GM23338 (cell line): ENCODE measurements at regions not wholly inside any gene's neighbourhood (a gene's known extent, or its start where the extent isn't known, plus 50 kb on each side); places are given as distances from the start of the nearest gene placed in this dataset.

Source experiments
- ATAC-seq: fragments of 200-7000 bp; cut with Tn5 transposase; 3 replicates; pipeline ENCODE4 v1.9.1; 2020
- DNase-seq: peaks from one replicate; pipeline ENCODE4 v3.0.0-alpha.2; 2015; ENCODE audit warnings: low spot score
- H2AFZ ChIP-seq: fragments of 200-600 bp; sonication (generic); 2 replicates; pipeline ENCODE4 v1.8.0; 2016; ENCODE audit warnings: antibody characterized with exemption, mild to moderate bottlenecking, moderate library complexity
- H3F3A ChIP-seq: fragments of 200-600 bp; sonication (generic); replicated peaks from 2 replicates; pipeline ENCODE4 v1.8.0; 2017; ENCODE audit warnings: antibody characterized with exemption, mixed run types, low read depth
- H3K27ac ChIP-seq: fragments of 200-600 bp; sonication (generic); 2 replicates; pipeline ENCODE4 v1.6.1; 2016; ENCODE audit warnings: low read depth
- H3K27me3 ChIP-seq: fragments of 200-600 bp; sonication (generic); 2 replicates; pipeline ENCODE4 v1.8.0; 2016; ENCODE audit warnings: mild to moderate bottlenecking, mixed run types, moderate library complexity; ENCODE audit not compliant: insufficient read depth
- H3K36me3 ChIP-seq: fragments of 200-600 bp; sonication (generic); 2 replicates; pipeline ENCODE4 v1.8.0; 2016; ENCODE audit warnings: mild to moderate bottlenecking; ENCODE audit not compliant: insufficient read depth
- H3K4me1 ChIP-seq: fragments of 200-600 bp; sonication (generic); 2 replicates; pipeline ENCODE4 v1.8.0; 2016; ENCODE audit warnings: mild to moderate bottlenecking, moderate library complexity; ENCODE audit not compliant: insufficient read depth
- H3K4me2 ChIP-seq: fragments of 200-600 bp; sonication (generic); 2 replicates; pipeline ENCODE4 v1.7.1; 2017; ENCODE audit warnings: mixed run types
- H3K4me3 ChIP-seq: fragments of 200-600 bp; sonication (generic); 2 replicates; pipeline ENCODE4 v1.6.1; 2016; ENCODE audit warnings: mixed run types
- H3K79me2 ChIP-seq: fragments of 200-600 bp; sonication (generic); replicated peaks from 2 replicates; pipeline ENCODE4 v1.8.0; 2017; ENCODE audit warnings: mild to moderate bottlenecking; ENCODE audit not compliant: insufficient read depth
- H3K9me2 ChIP-seq: fragments of 200-600 bp; sonication (generic); 2 replicates; pipeline ENCODE4 v1.8.0; 2017; ENCODE audit not compliant: insufficient read depth
- H4K20me1 ChIP-seq: fragments of 200-600 bp; sonication (generic); replicated peaks from 2 replicates; pipeline ENCODE4 v1.8.0; 2017; ENCODE audit warnings: mild to moderate bottlenecking; ENCODE audit not compliant: insufficient read depth
- H3K27ac Mint-ChIP-seq: 2 replicates; pipeline ENCODE4 v1.8.0; 2020; ENCODE audit warnings: inconsistent platforms, mild to moderate bottlenecking, moderate library complexity, mixed read lengths
- H3K27me3 Mint-ChIP-seq: 3 replicates; pipeline ENCODE4 v1.8.0; 2022; ENCODE audit warnings: low read depth, mild to moderate bottlenecking, moderate library complexity, mixed read lengths, inconsistent platforms; ENCODE audit not compliant: insufficient read depth, poor library complexity
- H3K36me3 Mint-ChIP-seq: 3 replicates; pipeline ENCODE4 v1.8.0; 2021; ENCODE audit warnings: low read depth, mild to moderate bottlenecking, inconsistent platforms, moderate library complexity, mixed read lengths
- H3K4me1 Mint-ChIP-seq: 3 replicates; pipeline ENCODE4 v1.8.0; 2020; ENCODE audit warnings: mild to moderate bottlenecking, inconsistent platforms, mixed read lengths
- H3K4me3 Mint-ChIP-seq: 3 replicates; pipeline ENCODE4 v1.8.0; 2021; ENCODE audit warnings: moderate library complexity, mild to moderate bottlenecking, inconsistent platforms, mixed read lengths
- H3K9me3 Mint-ChIP-seq: 3 replicates; pipeline ENCODE4 v1.8.0; 2020; ENCODE audit warnings: moderate library complexity, mild to moderate bottlenecking, inconsistent platforms, mixed read lengths
- CREB1 ChIP-seq: fragments of 250-450 bp; sonication (Bioruptor Pico); IDR thresholded peaks from 2 replicates; pipeline ENCODE4 v1.5.0; 2020; ENCODE audit warnings: low read depth, mild to moderate bottlenecking, moderate library complexity
- EZH2phosphoT487 ChIP-seq: fragments of 200-600 bp; sonication (generic); IDR thresholded peaks from one replicate; pipeline ENCODE4 v1.8.1; 2018; ENCODE audit warnings: antibody characterized with exemption; ENCODE audit not compliant: unreplicated experiment
- JUNB ChIP-seq: IDR thresholded peaks from one replicate; pipeline ENCODE4 v1.6.1; 2016; ENCODE audit warnings: antibody characterized with exemption; ENCODE audit not compliant: unreplicated experiment
- NANOG ChIP-seq: IDR thresholded peaks from 2 replicates; pipeline ENCODE4 v1.6.1; 2016; ENCODE audit warnings: antibody characterized with exemption, borderline replicate concordance
- POLR2AphosphoS5 ChIP-seq: IDR thresholded peaks from 2 replicates; pipeline ENCODE4 v1.6.1; 2016; ENCODE audit warnings: antibody characterized with exemption, low read depth
- STAT1 ChIP-seq: IDR thresholded peaks from one replicate; pipeline ENCODE4 v1.6.1; 2016; ENCODE audit warnings: antibody characterized with exemption; ENCODE audit not compliant: unreplicated experiment
- ZNF114 ChIP-seq: fragments of 250-450 bp; sonication (Bioruptor Pico); IDR thresholded peaks from 2 replicates; pipeline ENCODE4 v1.5.0; 2020; ENCODE audit warnings: mild to moderate bottlenecking, moderate library complexity
- ZNF331 ChIP-seq: fragments of 250-450 bp; sonication (Bioruptor Pico); IDR thresholded peaks from 2 replicates; pipeline ENCODE4 v1.5.0; 2020; ENCODE audit warnings: low read depth, mild to moderate bottlenecking, moderate library complexity
- TF ChIP-seq, protein P1 (sequence below): fragments of 250-450 bp; sonication (Bioruptor Pico); IDR thresholded peaks from 2 replicates; pipeline ENCODE4 v1.5.0; 2020; ENCODE audit warnings: mild to moderate bottlenecking, moderate library complexity
- TF ChIP-seq, protein P2 (sequence below): IDR thresholded peaks from 2 replicates; pipeline ENCODE4 v1.6.1; 2016; ENCODE audit warnings: antibody characterized with exemption
- TF ChIP-seq, protein P3 (sequence below): IDR thresholded peaks from one replicate; pipeline ENCODE4 v1.6.1; 2018; ENCODE audit warnings: antibody characterized with exemption; ENCODE audit not compliant: unreplicated experiment

DNA sequence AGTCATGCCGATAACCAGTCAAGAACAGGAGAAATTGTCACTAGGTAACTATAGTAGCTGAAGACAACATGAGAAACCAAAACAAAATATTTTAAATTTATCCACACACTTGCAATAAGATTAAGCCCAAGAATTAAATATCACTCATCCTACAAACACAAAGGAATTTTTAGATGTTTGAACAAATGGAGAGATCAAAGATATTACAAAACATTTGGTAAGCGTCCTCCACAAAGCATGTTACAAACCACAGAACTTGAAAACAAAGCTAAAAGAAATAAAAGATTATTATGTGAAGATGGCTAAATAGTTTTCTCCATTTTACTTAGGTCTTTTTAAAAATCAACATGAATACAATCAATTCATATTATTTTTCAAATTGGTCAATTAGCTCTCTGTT, 631.9 kb upstream of the INTU start (continued):
- TF ChIP-seq, protein P1, sequence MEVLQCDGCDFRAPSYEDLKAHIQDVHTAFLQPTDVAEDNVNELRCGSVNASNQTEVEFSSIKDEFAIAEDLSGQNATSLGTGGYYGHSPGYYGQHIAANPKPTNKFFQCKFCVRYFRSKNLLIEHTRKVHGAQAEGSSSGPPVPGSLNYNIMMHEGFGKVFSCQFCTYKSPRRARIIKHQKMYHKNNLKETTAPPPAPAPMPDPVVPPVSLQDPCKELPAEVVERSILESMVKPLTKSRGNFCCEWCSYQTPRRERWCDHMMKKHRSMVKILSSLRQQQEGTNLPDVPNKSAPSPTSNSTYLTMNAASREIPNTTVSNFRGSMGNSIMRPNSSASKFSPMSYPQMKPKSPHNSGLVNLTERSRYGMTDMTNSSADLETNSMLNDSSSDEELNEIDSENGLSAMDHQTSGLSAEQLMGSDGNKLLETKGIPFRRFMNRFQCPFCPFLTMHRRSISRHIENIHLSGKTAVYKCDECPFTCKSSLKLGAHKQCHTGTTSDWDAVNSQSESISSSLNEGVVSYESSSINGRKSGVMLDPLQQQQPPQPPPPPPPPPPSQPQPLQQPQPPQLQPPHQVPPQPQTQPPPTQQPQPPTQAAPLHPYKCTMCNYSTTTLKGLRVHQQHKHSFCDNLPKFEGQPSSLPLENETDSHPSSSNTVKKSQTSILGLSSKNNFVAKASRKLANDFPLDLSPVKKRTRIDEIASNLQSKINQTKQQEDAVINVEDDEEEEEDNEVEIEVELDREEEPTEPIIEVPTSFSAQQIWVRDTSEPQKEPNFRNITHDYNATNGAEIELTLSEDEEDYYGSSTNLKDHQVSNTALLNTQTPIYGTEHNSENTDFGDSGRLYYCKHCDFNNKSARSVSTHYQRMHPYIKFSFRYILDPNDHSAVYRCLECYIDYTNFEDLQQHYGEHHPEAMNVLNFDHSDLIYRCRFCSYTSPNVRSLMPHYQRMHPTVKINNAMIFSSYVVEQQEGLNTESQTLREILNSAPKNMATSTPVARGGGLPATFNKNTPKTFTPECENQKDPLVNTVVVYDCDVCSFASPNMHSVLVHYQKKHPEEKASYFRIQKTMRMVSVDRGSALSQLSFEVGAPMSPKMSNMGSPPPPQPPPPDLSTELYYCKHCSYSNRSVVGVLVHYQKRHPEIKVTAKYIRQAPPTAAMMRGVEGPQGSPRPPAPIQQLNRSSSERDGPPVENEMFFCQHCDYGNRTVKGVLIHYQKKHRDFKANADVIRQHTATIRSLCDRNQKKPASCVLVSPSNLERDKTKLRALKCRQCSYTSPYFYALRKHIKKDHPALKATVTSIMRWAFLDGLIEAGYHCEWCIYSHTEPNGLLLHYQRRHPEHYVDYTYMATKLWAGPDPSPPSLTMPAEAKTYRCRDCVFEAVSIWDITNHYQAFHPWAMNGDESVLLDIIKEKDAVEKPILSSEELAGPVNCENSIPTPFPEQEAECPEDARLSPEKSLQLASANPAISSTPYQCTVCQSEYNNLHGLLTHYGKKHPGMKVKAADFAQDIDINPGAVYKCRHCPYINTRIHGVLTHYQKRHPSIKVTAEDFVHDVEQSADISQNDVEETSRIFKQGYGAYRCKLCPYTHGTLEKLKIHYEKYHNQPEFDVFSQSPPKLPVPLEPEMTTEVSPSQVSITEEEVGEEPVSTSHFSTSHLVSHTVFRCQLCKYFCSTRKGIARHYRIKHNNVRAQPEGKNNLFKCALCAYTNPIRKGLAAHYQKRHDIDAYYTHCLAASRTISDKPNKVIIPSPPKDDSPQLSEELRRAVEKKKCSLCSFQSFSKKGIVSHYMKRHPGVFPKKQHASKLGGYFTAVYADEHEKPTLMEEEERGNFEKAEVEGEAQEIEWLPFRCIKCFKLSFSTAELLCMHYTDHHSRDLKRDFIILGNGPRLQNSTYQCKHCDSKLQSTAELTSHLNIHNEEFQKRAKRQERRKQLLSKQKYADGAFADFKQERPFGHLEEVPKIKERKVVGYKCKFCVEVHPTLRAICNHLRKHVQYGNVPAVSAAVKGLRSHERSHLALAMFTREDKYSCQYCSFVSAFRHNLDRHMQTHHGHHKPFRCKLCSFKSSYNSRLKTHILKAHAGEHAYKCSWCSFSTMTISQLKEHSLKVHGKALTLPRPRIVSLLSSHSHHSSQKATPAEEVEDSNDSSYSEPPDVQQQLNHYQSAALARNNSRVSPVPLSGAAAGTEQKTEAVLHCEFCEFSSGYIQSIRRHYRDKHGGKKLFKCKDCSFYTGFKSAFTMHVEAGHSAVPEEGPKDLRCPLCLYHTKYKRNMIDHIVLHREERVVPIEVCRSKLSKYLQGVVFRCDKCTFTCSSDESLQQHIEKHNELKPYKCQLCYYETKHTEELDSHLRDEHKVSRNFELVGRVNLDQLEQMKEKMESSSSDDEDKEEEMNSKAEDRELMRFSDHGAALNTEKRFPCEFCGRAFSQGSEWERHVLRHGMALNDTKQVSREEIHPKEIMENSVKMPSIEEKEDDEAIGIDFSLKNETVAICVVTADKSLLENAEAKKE: no peak
- TF ChIP-seq EZH2phosphoT487 (no peak), JUNB (no peak), ZNF331 (CRISPR knock-in tag) (no peak), NANOG (no peak), POLR2AphosphoS5 (no peak), STAT1 (no peak)
- TF ChIP-seq, protein P2, sequence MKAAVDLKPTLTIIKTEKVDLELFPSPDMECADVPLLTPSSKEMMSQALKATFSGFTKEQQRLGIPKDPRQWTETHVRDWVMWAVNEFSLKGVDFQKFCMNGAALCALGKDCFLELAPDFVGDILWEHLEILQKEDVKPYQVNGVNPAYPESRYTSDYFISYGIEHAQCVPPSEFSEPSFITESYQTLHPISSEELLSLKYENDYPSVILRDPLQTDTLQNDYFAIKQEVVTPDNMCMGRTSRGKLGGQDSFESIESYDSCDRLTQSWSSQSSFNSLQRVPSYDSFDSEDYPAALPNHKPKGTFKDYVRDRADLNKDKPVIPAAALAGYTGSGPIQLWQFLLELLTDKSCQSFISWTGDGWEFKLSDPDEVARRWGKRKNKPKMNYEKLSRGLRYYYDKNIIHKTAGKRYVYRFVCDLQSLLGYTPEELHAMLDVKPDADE: no peak

DNA sequence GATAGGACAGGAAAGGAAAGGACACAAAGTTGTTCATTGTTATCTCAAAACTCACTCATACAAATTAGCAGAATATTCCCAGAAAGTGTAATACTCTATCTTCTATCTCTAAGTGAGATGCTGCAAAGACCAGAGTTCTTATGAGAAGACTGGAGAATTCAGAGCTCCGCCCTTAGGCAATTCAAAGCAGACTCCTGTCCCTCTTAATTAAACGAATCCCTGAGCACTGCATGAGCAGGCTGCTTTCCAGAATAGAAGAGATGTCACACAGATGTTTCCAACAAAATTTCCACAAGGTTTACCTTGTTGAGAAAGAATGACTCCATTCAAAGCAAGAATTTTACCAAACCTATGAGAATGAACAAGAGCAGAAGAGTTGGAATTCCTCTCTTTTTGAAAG, 630.8 kb upstream of the INTU start:
- Mint-ChIP-seq H3K4me1 (peaks cover 2% of the 10 kb centered on the region; the same call in 2 of the 3 replicates), H3K4me3 (no peak overlapping the region), H3K27me3 (no peaks in the 10 kb centered on the region), H3K27ac (no peak overlapping the region), H3K36me3 (no peaks in the 10 kb centered on the region), H3K9me3 (no peaks in the 10 kb centered on the region)
- no peak for DNase-seq
- no peaks in the 10 kb centered on the region for H3K36me3 ChIP-seq
- no peaks in the 10 kb centered on the region for H3K79me2 ChIP-seq
- no peaks in the 10 kb centered on the region for H3F3A ChIP-seq
- H3K27ac ChIP-seq: no peak overlapping the region
- no peaks in the 10 kb centered on the region for H3K9me2 ChIP-seq
- H3K4me1 ChIP-seq: peaks cover 2% of the 10 kb centered on the region; the same call in 1 of the 2 replicates
- no peaks in the 10 kb centered on the region for H4K20me1 ChIP-seq
- H3K27me3 ChIP-seq: no peaks in the 10 kb centered on the region
- peak overlapping the region; percentile 2; the same call in 1 of the 2 replicates for H2AFZ ChIP-seq
- no peak overlapping the region for H3K4me2 ChIP-seq
- H3K4me3 ChIP-seq: no peak overlapping the region
- ATAC-seq: no peak
- TF ChIP-seq, protein P2: no peak
- TF ChIP-seq POLR2AphosphoS5: no peak
- TF ChIP-seq, protein P3, sequence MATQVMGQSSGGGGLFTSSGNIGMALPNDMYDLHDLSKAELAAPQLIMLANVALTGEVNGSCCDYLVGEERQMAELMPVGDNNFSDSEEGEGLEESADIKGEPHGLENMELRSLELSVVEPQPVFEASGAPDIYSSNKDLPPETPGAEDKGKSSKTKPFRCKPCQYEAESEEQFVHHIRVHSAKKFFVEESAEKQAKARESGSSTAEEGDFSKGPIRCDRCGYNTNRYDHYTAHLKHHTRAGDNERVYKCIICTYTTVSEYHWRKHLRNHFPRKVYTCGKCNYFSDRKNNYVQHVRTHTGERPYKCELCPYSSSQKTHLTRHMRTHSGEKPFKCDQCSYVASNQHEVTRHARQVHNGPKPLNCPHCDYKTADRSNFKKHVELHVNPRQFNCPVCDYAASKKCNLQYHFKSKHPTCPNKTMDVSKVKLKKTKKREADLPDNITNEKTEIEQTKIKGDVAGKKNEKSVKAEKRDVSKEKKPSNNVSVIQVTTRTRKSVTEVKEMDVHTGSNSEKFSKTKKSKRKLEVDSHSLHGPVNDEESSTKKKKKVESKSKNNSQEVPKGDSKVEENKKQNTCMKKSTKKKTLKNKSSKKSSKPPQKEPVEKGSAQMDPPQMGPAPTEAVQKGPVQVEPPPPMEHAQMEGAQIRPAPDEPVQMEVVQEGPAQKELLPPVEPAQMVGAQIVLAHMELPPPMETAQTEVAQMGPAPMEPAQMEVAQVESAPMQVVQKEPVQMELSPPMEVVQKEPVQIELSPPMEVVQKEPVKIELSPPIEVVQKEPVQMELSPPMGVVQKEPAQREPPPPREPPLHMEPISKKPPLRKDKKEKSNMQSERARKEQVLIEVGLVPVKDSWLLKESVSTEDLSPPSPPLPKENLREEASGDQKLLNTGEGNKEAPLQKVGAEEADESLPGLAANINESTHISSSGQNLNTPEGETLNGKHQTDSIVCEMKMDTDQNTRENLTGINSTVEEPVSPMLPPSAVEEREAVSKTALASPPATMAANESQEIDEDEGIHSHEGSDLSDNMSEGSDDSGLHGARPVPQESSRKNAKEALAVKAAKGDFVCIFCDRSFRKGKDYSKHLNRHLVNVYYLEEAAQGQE: no peak
- TF ChIP-seq STAT1: no peak
- no peak for TF ChIP-seq CREB1
- no peak for TF ChIP-seq ZNF114 (CRISPR knock-in tag)
